Keratinocyte (primary cell): ENCODE measurements at regions not wholly inside any gene's neighbourhood (a gene's known extent, or its start where the extent isn't known, plus 50 kb on each side); places are given as distances from the start of the nearest gene placed in this dataset.

ENCODE experiments used
- DNase-seq: peaks from one replicate; pipeline ENCODE4 v3.0.0-alpha.2; 2011; ENCODE audit warnings: low read depth, missing footprints, low spot score
- FAIRE-seq: peaks from 2 replicates; lab custom pipeline; 2011; peaks lifted over from hg19 to GRCh38; lab: Jason Lieb, UNC
- H2AFZ ChIP-seq: 2 replicates; pipeline ENCODE4 v1.6.0; 2012; ENCODE audit warnings: low read length, control low read depth, inconsistent platforms; ENCODE audit not compliant: control insufficient read depth
- H3K27ac ChIP-seq: 2 replicates; pipeline ENCODE4 v1.5.1; 2011; ENCODE audit warnings: low read length; ENCODE audit not compliant: control insufficient read depth, insufficient read depth
- H3K27me3 ChIP-seq: 3 replicates; pipeline ENCODE4 v1.6.0; 2011; ENCODE audit warnings: low read length; ENCODE audit not compliant: control insufficient read depth, insufficient read depth; ENCODE audit errors: extremely low read depth
- H3K36me3 ChIP-seq, 2 experiments: 2 replicates in 1 of 2; 3 replicates in 1 of 2; pipeline ENCODE4 v1.5.1; 2011; ENCODE audit warnings: low read length in 2 of 2, mild to moderate bottlenecking in 1 of 2; ENCODE audit not compliant: control insufficient read depth in 2 of 2, insufficient read depth in 2 of 2; ENCODE audit errors: extremely low read depth in 1 of 2
- H3K4me1 ChIP-seq: 3 replicates; pipeline ENCODE4 v1.5.1; 2011; ENCODE audit warnings: low read length; ENCODE audit not compliant: control insufficient read depth, insufficient read depth; ENCODE audit errors: extremely low read depth
- H3K4me2 ChIP-seq: 3 replicates; pipeline ENCODE4 v1.6.0; 2011; ENCODE audit warnings: low read depth, low read length; ENCODE audit not compliant: control insufficient read depth, insufficient read depth; ENCODE audit errors: extremely low read depth
- H3K4me3 ChIP-seq, 3 experiments: fragments of 200-600 bp in 1 of 3; sonication (generic) in 1 of 3; 2 replicates in 2 of 3; 3 replicates in 1 of 3; pipeline ENCODE4 v1.5.1; 2011 to 2016; ENCODE audit warnings: low read length in 3 of 3, mild to moderate bottlenecking in 3 of 3, control low read depth in 2 of 3, inconsistent platforms in 1 of 3, low read depth in 1 of 3, mixed read lengths in 1 of 3, mixed run types in 1 of 3, moderate library complexity in 1 of 3; ENCODE audit not compliant: control insufficient read depth in 2 of 3, insufficient read depth in 2 of 3; ENCODE audit errors: extremely low read depth in 1 of 3
- H3K79me2 ChIP-seq: 2 replicates; pipeline ENCODE4 v1.6.0; 2012; ENCODE audit warnings: low read length; ENCODE audit not compliant: control insufficient read depth, insufficient read depth
- H3K9ac ChIP-seq: 3 replicates; pipeline ENCODE4 v1.6.0; 2011; ENCODE audit warnings: low read length; ENCODE audit not compliant: control insufficient read depth, insufficient read depth; ENCODE audit errors: extremely low read depth
- H3K9me1 ChIP-seq: 3 replicates; pipeline ENCODE4 v1.6.0; 2011; ENCODE audit warnings: low read length; ENCODE audit not compliant: control insufficient read depth, insufficient read depth; ENCODE audit errors: extremely low read depth
- H3K9me3 ChIP-seq: 2 replicates; pipeline ENCODE4 v1.5.1; 2012; ENCODE audit warnings: low read depth, low read length; ENCODE audit not compliant: control insufficient read depth
- H4K20me1 ChIP-seq: 3 replicates; pipeline ENCODE4 v1.6.0; 2011; ENCODE audit warnings: low read length; ENCODE audit not compliant: control insufficient read depth, insufficient read depth; ENCODE audit errors: extremely low read depth
- CTCF ChIP-seq, 3 experiments: IDR thresholded peaks in 1 of 3; conservative IDR thresholded peaks in 1 of 3; optimal IDR thresholded peaks in 1 of 3; 2 replicates in 2 of 3; 3 replicates in 1 of 3; pipeline versions ENCODE3 to v1.5.1; 2011; ENCODE audit warnings: low read length in 3 of 3, mild to moderate bottlenecking in 3 of 3, moderate library complexity in 2 of 3, control low read depth in 1 of 3, inconsistent platforms in 1 of 3; ENCODE audit not compliant: insufficient read depth in 2 of 3; ENCODE audit errors: extremely low read depth in 1 of 3
- EZH2 ChIP-seq: IDR thresholded peaks from one replicate; pipeline ENCODE4 v1.6.1; 2012; ENCODE audit warnings: inconsistent platforms, mild to moderate bottlenecking, low read length, moderate library complexity
- dilution Hi-C: fragments of 300-500 bp; cut with MboI; formaldehyde crosslinking; loops from one replicate; pipeline ENCODE4 v1.7.0; 2020; ENCODE audit warnings: low sequenced_read_pairs; ENCODE audit not compliant: extremely low pct_ligation_motif_present

- dilution Hi-C loops, result no loop called here
- Histone ChIP-seq H3K9me3 (no peaks in the 10 kb centered on the region), H3K4me3 (no peak overlapping the region), H3K4me2 (no peak overlapping the region), H3K36me3 (no peaks in the 10 kb centered on the region), H3K79me2 (no peaks in the 10 kb centered on the region), H3K27ac (no peak overlapping the region), H3K4me1 (no peaks in the 10 kb centered on the region), H4K20me1 (no peaks in the 10 kb centered on the region), H3K9ac (no peak overlapping the region), H3K9me1 (no peaks in the 10 kb centered on the region), H2AFZ (no peak overlapping the region), H3K27me3 (no peaks in the 10 kb centered on the region)
- TF ChIP-seq CTCF (optimal IDR thresholded peaks at IDR 0.05 in 1 of 3, IDR thresholded peaks at IDR 0.05 in 1 of 3, conservative IDR thresholded peaks at IDR 0.05 in 1 of 3; ENCODE audit: extremely low read depth in 1 of 3, insufficient read depth in 2 of 3, low read length in 3 of 3) (no peak), EZH2 (no peak)
- DNase-seq (no peak), FAIRE-seq (no peak)
Measured at GRCh38 chr1:187876775-187877174, 1048.0 kb downstream of the PLA2G4A start.

DNA sequence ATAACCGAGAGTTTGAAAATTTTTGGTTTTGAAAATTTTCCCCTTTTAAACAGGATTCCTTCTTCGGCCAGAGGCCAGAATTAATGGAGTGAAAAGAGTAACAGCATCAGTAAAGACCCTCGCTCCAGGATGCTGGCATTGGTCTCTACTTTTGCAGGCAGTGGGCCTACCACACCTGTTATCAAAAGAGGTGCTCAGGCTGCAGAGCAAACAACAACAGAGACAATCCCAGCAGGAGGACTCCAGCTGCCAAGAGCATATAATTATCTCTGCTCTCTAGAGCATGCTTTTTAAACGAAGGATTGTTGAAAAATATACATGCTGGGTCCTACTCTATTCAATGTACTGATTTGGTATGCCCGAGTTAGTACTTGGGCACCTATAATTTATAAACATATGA, 1048.5 kb downstream of the PLA2G4A start:
- no peak overlapping the region for H3K9ac ChIP-seq
- no peak overlapping the region for H3K4me3 ChIP-seq
- H4K20me1 ChIP-seq, result no peaks in the 10 kb centered on the region
- no peaks in the 10 kb centered on the region for H3K36me3 ChIP-seq
- H3K9me3 ChIP-seq, result no peaks in the 10 kb centered on the region
- H2AFZ ChIP-seq, result no peak overlapping the region
- DNase-seq, result no peak
- H3K27ac ChIP-seq, result no peak overlapping the region
- dilution Hi-C loops, result no loop called here
- FAIRE-seq, result no peak
- no peak overlapping the region for H3K4me2 ChIP-seq
- no peaks in the 10 kb centered on the region for H3K27me3 ChIP-seq
- H3K4me1 ChIP-seq, result no peaks in the 10 kb centered on the region
- no peaks in the 10 kb centered on the region for H3K9me1 ChIP-seq
- H3K79me2 ChIP-seq, result no peaks in the 10 kb centered on the region
- TF ChIP-seq CTCF (optimal IDR thresholded peaks at IDR 0.05 in 1 of 3, IDR thresholded peaks at IDR 0.05 in 1 of 3, conservative IDR thresholded peaks at IDR 0.05 in 1 of 3; ENCODE audit: extremely low read depth in 1 of 3, insufficient read depth in 2 of 3, low read length in 3 of 3) (no peak), EZH2 (no peak)
